Keratinocyte (primary cell): ENCODE measurements at regions not wholly inside any gene's neighbourhood (a gene's known extent, or its start where the extent isn't known, plus 50 kb on each side); places are given as distances from the start of the nearest gene placed in this dataset.

Source experiments
- EZH2 ChIP-seq: IDR thresholded peaks from one replicate; pipeline ENCODE4 v1.6.1; 2012; ENCODE audit warnings: inconsistent platforms, mild to moderate bottlenecking, low read length, moderate library complexity
- TF ChIP-seq, protein P1 (sequence below), 3 experiments: IDR thresholded peaks in 1 of 3; conservative IDR thresholded peaks in 1 of 3; optimal IDR thresholded peaks in 1 of 3; 2 replicates in 2 of 3; 3 replicates in 1 of 3; pipeline versions ENCODE3 to v1.5.1; 2011; ENCODE audit warnings: low read length in 3 of 3, mild to moderate bottlenecking in 3 of 3, moderate library complexity in 2 of 3, control low read depth in 1 of 3, inconsistent platforms in 1 of 3; ENCODE audit not compliant: insufficient read depth in 2 of 3; ENCODE audit errors: extremely low read depth in 1 of 3

DNA sequence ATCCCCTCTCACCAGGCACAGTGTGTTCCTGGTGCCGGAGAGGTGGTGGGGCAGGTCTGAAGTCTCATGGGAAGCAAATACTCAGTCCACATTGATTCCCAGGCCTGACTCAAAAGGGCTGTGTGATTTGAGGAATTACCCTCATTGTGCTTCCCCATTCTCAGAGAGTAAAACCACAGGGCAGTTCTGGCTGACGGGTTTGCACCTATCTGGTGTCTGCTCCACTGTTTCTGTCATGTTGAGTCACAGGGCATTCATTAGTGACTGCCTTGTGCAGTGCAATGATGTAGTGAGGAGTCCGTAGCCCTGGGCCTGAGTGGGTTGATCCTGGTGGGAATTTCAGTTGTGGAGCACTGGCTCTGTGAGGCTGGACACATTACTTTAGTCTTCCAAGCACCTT, 85.2 kb upstream of the ARHGAP20 start:
- TF ChIP-seq, protein P1, sequence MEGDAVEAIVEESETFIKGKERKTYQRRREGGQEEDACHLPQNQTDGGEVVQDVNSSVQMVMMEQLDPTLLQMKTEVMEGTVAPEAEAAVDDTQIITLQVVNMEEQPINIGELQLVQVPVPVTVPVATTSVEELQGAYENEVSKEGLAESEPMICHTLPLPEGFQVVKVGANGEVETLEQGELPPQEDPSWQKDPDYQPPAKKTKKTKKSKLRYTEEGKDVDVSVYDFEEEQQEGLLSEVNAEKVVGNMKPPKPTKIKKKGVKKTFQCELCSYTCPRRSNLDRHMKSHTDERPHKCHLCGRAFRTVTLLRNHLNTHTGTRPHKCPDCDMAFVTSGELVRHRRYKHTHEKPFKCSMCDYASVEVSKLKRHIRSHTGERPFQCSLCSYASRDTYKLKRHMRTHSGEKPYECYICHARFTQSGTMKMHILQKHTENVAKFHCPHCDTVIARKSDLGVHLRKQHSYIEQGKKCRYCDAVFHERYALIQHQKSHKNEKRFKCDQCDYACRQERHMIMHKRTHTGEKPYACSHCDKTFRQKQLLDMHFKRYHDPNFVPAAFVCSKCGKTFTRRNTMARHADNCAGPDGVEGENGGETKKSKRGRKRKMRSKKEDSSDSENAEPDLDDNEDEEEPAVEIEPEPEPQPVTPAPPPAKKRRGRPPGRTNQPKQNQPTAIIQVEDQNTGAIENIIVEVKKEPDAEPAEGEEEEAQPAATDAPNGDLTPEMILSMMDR (optimal IDR thresholded peaks at IDR 0.05 in 1 of 3, IDR thresholded peaks at IDR 0.05 in 1 of 3, conservative IDR thresholded peaks at IDR 0.05 in 1 of 3; ENCODE audit: extremely low read depth in 1 of 3, insufficient read depth in 2 of 3, low read length in 3 of 3), result no peak
- no peak for TF ChIP-seq EZH2
